ENCODE measurements at regions not wholly inside any gene's neighbourhood (a gene's known extent, or its start where the extent isn't known, plus 50 kb on each side); places are given as distances from the start of the nearest gene placed in this dataset.

DNA sequence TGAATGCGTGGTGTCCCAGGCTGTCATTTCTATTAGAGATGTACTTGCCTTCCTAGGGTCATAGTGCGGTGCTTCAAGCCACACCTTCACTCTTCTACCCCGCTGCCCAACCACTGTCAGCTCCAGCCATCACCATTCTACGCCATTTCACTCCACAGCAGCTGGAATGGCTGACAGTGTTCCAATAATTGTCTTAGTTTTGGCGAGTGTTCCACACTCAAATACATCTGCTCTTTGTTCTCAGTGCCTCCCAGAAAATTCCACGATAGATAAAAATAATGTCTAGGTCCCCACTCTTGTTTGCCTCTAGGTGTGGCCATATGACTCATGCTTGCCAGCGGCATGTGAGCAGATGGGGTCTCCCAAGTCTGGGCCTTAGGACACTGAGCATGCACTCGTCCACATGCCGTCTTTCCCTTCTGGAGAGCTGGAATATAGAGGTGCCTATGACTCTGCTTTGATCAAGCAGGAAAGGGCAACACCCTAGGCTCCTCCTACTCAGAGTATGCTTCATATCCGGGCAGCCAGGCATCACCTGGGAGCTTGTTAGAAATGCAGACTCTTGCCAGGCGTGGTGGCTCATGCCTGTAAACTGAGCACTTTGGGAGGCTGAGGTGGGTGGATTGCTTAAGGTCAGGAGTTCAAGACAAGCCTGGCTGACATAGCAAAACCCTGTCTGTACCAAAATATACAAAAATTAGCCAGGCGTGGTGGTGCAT lies 163.0 kb downstream of the BRMS1L start:
- Histone ChIP-seq H3K9me3 (no peaks in the 10 kb centered on the region), H3K4me1 (no peaks in the 10 kb centered on the region), H3K27me3 (no peaks in the 10 kb centered on the region), H3K27ac (no peak overlapping the region), H3K4me3 (no peak overlapping the region), H3K36me3 (no peaks in the 10 kb centered on the region)
- TF ChIP-seq POLR2AphosphoS5 (IDR thresholded peaks at IDR 0.05) = no peak
- no peak for TF ChIP-seq POLR2A (IDR thresholded peaks at IDR 0.05)
- TF ChIP-seq EP300 (IDR thresholded peaks at IDR 0.05) = no peak
- TF ChIP-seq, protein P1, sequence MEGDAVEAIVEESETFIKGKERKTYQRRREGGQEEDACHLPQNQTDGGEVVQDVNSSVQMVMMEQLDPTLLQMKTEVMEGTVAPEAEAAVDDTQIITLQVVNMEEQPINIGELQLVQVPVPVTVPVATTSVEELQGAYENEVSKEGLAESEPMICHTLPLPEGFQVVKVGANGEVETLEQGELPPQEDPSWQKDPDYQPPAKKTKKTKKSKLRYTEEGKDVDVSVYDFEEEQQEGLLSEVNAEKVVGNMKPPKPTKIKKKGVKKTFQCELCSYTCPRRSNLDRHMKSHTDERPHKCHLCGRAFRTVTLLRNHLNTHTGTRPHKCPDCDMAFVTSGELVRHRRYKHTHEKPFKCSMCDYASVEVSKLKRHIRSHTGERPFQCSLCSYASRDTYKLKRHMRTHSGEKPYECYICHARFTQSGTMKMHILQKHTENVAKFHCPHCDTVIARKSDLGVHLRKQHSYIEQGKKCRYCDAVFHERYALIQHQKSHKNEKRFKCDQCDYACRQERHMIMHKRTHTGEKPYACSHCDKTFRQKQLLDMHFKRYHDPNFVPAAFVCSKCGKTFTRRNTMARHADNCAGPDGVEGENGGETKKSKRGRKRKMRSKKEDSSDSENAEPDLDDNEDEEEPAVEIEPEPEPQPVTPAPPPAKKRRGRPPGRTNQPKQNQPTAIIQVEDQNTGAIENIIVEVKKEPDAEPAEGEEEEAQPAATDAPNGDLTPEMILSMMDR (IDR thresholded peaks at IDR 0.05) = no peak
- ATAC-seq = no peak
- WGBS, 2 donors (ENCODE audit: low coverage in 1 of 2) = 79 to 83% methylated on average over 6 to 9 of the region's 12 CpGs

DNA sequence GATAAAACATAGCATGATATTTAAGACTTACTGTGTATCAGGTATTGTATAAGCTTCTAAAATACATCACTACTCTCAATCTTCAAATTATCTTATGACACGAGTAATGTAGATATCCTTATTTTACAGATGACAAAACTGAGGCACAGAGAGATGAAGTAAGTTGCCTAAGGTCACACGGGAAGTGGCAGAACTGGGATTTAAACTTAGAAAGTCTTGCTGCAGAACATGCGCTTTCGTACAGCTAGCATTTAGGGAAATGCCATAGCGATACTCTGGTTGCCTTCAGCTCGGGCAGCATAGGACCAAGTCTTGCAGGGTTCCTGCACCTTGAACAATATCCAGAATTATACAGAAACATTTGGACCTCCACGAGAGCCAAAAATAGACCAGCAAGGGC lies 162.4 kb downstream of the BRMS1L start:
- H3K9me3 ChIP-seq = no peaks in the 10 kb centered on the region
- no peak overlapping the region for H3K4me3 ChIP-seq
- H3K36me3 ChIP-seq = no peaks in the 10 kb centered on the region
- H3K4me1 ChIP-seq = no peaks in the 10 kb centered on the region
- no peak for TF ChIP-seq EP300 (IDR thresholded peaks at IDR 0.05)
- TF ChIP-seq, protein P1 (IDR thresholded peaks at IDR 0.05) = no peak
- TF ChIP-seq POLR2A (IDR thresholded peaks at IDR 0.05) = no peak
- no peak for TF ChIP-seq POLR2AphosphoS5 (IDR thresholded peaks at IDR 0.05)
- 80 to 90% methylated on average over 7 of the region's 7 CpGs for WGBS, 2 donors (ENCODE audit: low coverage in 1 of 2)
- no peaks in the 10 kb centered on the region for H3K27me3 ChIP-seq
- H3K27ac ChIP-seq = no peak overlapping the region
- ATAC-seq = no peak

DNA sequence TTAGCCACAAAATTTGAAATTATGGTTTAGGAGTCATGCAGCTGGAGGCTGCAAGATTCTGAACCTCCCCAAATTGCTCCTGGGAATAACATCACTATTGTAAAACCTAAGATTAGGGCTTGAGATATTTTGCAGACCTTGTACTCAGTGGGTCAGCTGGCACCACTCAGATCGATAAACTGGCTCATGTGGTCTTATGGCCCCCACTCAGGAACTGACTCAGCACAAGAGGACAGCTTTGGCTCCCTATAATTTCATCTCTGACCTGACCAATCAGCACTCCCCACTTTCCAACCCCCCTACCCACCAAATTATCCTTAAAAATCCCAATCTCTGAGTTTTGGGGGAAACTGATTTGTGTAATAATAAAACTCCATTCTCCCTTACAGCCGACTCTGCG lies 161.6 kb downstream of the BRMS1L start:
- ATAC-seq = no peak
- no peak overlapping the region for H3K27ac ChIP-seq
- 84% methylated on average over 3 of the region's 3 CpGs; no CpG with 5 or more reads in 1 of the 2 donors for WGBS, 2 donors (ENCODE audit: low coverage in 1 of 2)
- H3K36me3 ChIP-seq = no peaks in the 10 kb centered on the region
- no peaks in the 10 kb centered on the region for H3K4me1 ChIP-seq
- no peak overlapping the region for H3K4me3 ChIP-seq
- no peaks in the 10 kb centered on the region for H3K9me3 ChIP-seq
- TF ChIP-seq, protein P1 (IDR thresholded peaks at IDR 0.05) = no peak
- no peak for TF ChIP-seq POLR2A (IDR thresholded peaks at IDR 0.05)
- TF ChIP-seq EP300 (IDR thresholded peaks at IDR 0.05) = no peak
- no peak for TF ChIP-seq POLR2AphosphoS5 (IDR thresholded peaks at IDR 0.05)
- H3K27me3 ChIP-seq = no peaks in the 10 kb centered on the region

DNA sequence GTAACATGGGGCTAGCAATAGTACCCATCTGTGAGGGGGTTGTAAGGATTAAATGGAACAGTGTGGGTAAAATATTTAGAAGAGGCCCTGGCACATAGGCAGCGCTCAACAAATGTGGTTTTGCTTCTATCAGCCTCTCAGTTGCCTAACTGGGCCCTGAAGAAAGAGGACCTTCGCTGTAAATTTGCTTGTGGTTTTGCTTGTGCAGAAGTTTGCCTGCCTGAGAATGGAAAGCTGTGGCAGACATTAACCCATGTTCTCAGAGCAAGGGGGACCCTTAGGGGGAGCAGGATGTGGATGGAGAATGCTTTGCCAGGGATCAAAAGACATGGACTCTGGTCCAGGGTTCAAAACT lies 160.1 kb downstream of the BRMS1L start:
- TF ChIP-seq POLR2A (IDR thresholded peaks at IDR 0.05) (no peak), EP300 (IDR thresholded peaks at IDR 0.05) (no peak)
- TF ChIP-seq, protein P1 (IDR thresholded peaks at IDR 0.05) = no peak
- no peak for ATAC-seq
- H3K27me3 ChIP-seq = no peaks in the 10 kb centered on the region

DNA sequence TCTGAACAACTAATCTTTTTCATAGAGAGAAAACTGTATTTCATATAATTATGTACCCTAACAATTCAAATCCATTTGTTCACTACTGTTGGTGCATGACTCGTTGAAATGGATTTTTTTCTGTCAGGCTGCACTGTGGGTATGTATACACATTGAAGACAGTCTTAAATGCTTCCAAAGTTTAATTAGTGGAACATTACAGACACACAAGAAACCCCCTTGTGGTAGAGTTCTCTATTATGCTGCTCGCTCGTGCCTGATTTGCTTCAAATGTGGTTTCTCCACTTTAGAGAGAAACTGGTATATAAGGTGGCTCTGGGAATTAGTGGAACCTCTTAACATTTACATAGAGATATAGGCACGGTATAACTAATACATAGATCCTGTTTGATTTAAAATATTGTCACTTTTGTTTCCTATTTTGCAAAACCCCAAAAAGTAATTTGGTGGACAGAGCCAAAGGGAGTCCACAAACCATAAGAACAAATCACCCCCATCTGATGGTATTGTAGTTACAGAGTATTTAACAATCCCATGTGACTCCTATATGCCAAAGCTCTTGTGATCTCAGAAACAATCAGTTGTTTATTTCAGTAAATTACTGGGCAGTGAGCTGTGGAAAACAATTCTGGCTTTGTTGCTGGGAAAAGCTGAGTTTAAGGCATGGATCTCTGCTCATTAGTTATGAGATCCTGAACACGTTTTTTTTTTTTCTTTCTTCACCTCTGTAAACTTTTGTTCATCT lies 159.5 kb downstream of the BRMS1L start:
- Histone ChIP-seq H3K36me3 (no peaks in the 10 kb centered on the region), H3K9me3 (no peaks in the 10 kb centered on the region), H3K4me3 (no peak overlapping the region), H3K27ac (no peak overlapping the region), H3K27me3 (no peaks in the 10 kb centered on the region), H3K4me1 (no peaks in the 10 kb centered on the region)
- ATAC-seq = no peak
- TF ChIP-seq EP300 (IDR thresholded peaks at IDR 0.05) (no peak), POLR2AphosphoS5 (IDR thresholded peaks at IDR 0.05) (no peak), POLR2A (IDR thresholded peaks at IDR 0.05) (no peak)
- TF ChIP-seq, protein P1 (IDR thresholded peaks at IDR 0.05) = no peak
- 49 to 53% methylated on average over 4 to 5 of the region's 5 CpGs for WGBS, 2 donors (ENCODE audit: low coverage in 1 of 2)

More for the DNA sequence above, 160.1 kb downstream of the BRMS1L start:
- no peaks in the 10 kb centered on the region for H3K9me3 ChIP-seq
- no peaks in the 10 kb centered on the region for H3K4me1 ChIP-seq
- 65 to 86% methylated on average over 1 to 2 of the region's 2 CpGs for WGBS, 2 donors (ENCODE audit: low coverage in 1 of 2)
- H3K27ac ChIP-seq = no peak overlapping the region
- no peak overlapping the region for H3K4me3 ChIP-seq
- H3K36me3 ChIP-seq = no peaks in the 10 kb centered on the region

All from gastroesophageal sphincter (tissue), 4 donors.